Right kidney (tissue), 1 donor: ENCODE measurements at regions not wholly inside any gene's neighbourhood (a gene's known extent, or its start where the extent isn't known, plus 50 kb on each side); places are given as distances from the start of the nearest gene placed in this dataset.
A peak's percentile ranks its signal among the peaks of the same experiment; 100 is the strongest.

Experiments
- DNase-seq: peaks from one replicate; pipeline ENCODE4 v3.0.0-alpha.2; 2016

DNA sequence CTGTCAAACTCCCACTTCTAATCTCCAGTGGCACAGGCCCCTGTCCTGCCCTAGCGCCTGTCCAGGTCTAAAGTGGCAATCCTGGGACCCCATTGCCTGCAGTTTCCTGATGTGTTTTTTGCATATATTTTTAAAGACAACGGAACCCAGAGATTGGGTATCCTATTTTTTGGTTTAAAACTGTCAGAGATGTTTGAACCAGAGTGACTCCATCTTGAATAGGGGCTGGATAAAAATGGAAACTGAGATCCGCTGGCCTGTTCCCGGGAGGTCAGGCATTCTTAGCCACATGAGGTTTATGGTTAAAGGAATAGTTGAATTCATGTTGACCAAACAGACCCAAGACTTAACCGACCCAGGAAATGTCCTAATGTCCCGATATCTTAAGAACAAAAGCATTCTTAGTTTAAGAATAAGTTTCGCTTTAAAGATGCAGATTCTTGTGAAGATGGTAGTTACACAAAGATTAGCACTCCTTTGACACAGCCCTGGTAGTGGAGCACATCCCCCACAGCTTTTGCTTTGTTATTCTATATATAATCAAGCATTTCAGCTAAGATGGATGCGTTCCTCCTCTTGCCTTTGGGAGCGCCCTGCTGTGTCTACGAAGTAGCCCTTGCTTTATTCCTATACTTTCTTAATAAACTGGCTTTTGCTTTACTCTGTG is 332.1 kb downstream of the UQCRFS1 start:
- DNase-seq = no peak

DNA sequence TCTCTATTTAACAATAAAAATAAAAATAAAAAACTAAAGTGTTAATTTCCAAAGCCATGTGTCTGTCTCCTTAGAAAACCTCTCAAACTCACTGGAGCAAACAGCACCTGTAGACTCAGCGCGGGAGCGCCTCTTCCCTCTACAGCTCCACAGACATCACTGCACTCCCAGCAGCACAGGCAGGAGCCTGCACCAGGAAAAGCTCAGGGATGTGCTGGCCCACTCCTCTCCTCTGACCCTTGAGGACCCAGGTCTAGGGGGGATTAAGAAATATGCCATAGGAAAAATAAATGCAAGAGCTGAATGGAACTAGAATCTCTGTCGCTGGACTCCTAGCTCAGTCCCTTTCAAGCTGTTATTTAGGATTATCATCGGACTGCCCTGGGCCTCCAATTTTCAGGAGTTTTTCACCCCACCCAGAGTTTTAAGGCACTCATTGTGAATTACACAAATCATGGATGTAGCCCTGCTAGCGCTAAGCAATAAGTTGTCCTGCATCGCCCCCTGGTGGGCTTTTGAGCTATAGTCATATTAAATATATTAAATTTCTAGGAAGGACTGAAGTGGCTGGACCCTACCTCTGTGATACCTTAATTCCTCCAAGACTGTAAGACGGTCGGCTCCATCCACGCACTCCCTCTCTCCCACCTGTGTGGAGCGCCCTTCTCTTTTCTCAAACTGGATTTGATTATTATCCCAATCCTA is 333.9 kb downstream of the UQCRFS1 start:
- peak; percentile 32 for DNase-seq

DNA sequence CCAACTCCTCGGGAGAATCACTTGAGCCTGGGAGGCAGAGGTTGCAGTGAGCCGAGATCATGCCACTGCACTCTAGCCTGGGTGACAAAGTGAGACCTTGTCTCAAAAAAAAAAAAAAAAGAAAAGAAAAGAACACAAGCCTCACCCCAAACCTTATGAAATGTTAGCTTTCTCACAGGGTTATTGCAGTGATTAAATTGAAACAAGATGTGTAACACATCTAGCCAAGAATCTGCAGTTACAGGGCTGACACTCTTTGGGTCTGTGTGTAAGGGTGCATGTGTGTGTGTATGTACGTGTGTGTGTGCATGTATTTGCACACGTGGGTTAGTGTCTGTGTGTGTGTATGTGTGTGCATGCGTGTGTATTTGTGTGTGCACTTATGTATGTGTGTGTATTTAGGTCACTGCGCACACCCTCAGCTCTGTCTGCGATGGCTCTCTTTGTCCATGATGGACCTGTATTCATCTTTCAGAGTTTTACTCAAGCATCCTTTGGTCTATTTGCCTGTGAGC is 336.3 kb downstream of the UQCRFS1 start:
- no peak for DNase-seq

DNA sequence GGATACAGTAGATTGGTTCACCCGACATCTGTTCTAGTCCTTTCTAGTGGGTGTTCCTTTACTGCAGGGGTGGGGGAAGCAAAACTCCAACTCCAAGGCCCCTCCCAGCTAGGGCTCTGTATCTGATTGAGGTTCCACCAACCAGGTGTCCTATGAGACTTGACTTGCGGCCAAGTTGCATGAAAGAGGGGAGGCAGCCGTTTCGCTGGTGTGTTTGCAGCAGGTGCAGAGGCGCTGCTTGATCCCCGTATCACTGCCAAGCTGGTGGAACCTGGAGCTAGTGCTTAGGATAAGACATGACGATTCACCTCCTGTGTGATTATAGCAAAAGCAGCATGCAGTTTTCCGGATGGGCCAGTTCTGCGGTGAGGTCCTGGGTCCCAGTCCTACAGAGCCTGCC is 338.2 kb downstream of the UQCRFS1 start:
- no peak for DNase-seq

DNA sequence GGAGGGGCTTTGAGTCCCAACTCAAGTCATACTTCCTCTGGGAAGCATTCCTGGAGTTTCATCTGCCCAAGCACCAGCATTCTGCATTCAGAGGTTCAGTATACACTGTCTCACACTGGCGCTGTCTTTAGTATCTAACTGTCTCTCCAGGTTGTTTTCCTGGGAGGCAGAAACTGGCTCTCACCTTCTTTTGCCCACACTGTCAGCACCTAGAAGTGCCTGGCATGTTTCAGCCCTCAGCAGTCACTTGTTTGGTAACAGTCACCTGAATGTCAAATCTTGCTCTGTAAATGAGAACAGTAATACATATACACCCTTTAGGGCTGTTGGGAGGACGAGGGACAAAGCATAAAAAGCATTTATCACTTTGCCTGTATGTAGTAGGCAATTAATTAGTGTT is 339.6 kb downstream of the UQCRFS1 start:
- DNase-seq = no peak

DNA sequence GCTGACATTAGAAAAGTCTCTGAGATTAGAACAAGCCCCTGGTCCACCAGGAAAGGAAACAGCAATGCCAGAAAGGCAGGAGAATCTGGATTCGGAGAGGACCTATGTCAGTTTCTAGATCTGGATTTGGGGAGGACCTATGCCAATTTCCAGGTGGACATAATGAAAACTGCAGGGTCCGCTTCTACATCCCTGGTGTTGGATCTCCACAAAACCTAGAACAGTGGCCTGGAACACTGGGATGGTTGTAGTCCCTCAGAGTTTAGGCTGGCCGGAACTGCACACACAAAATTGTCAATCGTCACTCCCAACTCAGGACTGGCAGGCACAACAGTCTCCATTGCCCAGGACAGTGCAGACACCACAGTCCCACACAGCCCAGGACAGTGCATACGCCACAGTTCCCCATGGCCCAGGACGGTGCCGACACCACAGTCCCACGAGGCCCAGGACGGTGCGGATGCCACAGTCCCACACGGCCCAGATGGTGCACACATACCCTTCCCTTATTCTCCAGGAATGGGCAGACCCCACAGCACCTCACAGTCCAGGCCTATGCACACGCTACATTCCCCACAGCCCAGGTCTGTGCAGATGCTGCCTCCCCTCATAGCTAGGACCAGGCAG is 341.7 kb downstream of the UQCRFS1 start:
- DNase-seq = no peak

DNA sequence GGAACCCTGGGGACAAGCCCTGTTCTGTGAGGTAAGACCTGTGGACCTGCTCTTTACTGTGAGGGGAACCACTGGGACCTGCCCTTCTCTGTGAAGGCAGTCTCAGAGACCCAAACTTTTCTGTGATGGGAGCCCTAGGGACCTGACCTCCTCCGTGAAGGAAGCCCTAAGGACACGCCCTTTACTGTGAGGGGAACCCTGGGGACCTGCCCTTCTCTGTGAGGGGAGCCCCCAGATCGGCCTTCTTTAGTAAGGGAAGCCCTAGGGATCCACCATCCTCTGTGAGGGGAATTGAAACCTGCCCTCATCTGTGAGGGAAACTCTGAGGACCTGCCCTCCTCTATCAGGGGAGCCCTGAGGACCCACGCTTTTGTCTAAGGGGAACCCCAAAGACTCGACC is 343.5 kb downstream of the UQCRFS1 start:
- DNase-seq = no peak

DNA sequence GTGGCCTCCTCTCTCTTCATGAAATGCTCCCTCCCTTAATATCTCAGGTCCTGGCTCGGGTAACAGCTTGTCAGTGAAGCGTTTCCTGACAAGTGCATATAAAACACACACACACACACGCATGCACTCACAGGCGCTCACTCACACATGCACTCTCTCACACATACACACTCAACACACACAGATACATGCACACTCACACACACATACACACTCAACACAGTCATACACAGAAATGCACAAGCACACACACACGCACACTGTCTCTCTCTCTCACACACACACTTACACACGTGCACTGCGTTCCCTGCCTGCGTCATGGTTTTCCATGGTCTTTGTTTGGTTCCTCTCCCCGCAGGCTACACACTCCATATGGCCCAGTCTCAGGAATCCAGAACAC is 344.1 kb downstream of the UQCRFS1 start:
- no peak for DNase-seq

DNA sequence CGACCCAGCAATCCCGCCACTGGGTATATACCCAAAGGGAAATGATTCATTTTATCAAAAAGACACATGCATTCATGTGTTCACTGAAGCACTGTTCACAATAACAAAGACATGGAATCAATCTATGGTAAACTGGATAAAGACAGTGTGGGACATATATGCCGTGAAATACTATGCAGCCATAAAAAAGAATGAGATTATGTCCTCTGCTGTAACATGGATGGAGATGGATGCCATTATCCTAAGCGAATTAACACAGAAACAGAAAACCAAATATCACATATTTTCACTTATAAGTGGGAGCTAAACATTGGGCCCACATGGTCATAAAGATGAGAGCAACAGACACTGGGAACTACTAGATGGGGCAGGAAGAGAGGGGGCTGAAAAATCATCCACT is 345.0 kb downstream of the UQCRFS1 start:
- no peak for DNase-seq

DNA sequence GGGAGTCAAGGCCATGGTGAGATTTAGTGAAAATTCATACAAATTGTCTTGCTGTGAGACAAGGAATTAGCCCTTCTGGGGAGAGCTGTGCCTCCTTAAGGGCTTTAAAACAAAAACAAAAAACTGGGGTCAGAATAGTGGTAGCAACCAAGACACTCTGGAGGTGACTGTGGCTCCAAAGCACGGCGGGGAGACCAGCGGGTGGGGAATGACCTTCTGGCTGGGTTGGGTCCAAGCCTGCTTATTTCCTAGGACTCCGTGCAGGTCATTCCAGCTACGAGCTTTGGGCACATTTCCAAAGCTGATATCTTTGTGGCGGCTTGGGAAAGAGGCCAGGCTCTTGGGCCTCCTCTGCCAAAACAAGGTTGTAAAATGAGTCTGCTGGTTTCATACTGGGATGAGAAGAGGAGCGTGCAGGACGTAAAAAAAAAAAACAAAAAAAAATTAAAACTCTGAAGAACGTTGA is 348.3 kb downstream of the UQCRFS1 start:
- no peak for DNase-seq

DNA sequence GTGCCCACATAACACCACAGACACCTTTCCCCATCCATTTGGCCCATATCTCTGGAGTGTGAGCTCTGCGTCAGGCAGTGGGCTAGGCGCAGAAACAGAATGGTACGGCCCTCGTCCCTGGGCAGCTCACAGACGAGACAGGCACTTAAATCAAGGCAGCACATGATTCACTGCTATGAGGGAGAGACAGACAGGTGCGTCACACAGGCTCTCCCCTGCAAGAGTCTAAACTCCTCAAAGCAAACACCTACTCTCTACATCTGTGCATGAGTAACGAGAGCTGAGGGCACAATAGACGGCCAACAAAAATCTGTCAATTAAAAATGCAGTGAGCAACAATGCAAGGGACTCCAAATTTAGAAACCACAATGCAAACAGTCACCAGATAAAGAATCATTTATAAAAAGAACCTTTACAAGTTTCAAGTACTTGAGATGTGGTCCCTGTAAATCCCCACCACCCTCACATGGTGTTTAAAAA is 348.9 kb downstream of the UQCRFS1 start:
- no peak for DNase-seq

DNA sequence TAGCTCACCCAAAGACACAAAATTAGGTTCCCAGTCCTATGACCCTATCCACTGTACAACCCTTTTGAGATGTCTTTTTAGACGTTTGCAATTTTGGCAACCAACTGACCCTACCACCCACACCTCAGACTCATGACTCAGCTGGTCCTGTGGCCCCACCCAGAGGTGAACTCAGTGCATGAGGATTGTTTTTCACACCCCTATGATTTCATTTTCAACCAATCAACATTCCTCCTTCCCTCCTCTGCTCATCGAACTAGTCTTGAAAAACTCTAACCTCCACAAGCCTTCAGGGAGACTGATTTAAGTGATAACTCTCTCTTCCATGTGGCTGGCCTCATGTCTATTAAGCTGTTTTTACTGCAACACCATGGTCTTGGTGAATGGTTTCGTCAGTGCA is 350.7 kb downstream of the UQCRFS1 start:
- DNase-seq = no peak

DNA sequence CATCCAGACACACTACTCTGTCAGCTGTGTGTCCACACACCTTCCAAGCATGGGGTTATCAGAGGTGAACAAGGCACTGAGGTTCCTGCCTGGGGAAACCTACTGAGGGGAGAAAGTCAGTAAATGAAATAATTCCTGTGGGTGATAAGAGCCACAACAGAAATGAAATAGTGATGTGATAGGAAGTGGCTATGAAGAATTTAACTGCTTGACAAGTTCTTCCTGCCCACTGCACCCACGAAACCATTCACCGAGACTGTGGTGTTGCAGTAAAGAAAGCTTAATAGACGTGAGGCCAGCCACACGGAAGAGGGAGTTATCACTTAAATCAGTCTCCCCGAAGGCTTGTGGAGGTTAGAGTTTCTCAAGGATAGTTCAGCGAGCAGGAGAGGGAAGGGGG is 353.1 kb downstream of the UQCRFS1 start:
- no peak for DNase-seq

DNA sequence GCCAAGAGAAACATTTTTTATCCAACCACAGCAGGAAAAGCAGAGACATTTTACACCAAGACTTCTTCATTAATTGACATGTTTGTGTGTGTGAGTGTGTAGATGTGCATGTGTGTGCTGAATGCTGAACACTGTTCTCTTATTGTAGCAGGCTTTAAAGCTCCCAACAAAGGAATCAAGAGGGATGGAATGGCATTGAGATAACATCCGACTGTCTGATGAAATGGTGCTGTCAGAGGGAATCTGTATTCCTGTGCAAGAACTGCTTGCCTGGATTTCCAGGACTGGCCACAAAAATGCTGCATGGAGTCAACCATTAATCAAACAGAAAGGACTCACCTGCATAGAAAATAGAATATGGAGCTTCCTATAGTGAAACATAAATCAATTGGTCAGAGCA is 354.0 kb downstream of the UQCRFS1 start:
- DNase-seq = no peak

DNA sequence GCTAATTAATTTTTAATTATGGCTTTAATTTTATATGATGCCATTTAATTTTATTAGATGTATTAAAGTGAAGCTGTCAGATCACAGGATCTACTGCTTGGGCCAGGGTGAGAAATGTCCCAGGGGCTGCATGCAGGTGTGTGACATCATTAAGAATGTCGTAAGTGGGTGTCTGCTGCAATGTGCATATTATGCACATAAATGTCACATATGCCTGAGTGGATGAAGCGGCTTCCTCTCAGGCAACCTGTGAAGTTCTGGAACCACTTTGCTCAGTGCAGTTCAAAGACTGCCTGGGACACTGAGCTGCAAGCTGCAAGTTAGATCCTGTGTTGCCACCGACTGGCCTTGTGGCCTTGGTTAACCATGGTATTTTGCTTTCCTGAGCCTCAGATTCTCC is 355.0 kb downstream of the UQCRFS1 start:
- DNase-seq = no peak

DNA sequence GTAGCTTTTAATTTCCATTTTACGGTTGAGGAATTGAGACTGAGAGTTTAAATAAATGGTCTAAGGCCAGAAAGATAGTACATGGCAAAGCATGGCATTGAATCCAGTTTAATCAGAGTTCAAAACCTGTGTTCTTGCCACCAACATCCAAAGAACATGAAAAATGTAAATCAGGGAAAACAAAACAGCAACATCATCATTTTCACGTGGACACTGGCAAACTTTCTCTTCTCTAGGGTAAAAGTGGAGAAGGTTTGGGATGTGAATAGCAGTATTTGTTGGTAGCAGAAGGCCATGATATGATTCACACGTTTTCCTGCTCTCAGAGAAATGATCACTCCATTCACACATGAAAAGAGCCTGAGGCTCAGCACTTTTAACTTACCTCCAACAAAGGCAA is 357.7 kb downstream of the UQCRFS1 start:
- DNase-seq = no peak

DNA sequence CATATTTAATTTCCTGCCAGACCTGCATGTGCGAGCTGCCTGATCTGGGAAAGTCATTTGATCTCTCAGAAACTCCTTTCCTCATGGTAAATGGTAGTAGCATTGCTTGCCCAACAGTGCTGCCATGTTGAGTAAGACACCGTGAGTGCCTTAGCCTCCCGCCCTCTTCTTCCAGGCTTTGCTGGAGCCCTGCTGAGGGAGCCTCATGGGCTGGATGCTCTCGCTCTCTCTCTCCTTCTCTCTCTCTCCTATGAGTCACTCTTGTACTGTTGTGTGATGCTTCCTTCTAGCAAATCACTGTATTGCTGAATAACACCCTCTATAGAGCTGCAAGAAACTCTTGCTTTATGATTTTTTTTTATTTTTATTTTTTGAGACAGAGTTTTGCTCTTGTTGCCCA is 365.5 kb downstream of the UQCRFS1 start:
- DNase-seq = no peak

DNA sequence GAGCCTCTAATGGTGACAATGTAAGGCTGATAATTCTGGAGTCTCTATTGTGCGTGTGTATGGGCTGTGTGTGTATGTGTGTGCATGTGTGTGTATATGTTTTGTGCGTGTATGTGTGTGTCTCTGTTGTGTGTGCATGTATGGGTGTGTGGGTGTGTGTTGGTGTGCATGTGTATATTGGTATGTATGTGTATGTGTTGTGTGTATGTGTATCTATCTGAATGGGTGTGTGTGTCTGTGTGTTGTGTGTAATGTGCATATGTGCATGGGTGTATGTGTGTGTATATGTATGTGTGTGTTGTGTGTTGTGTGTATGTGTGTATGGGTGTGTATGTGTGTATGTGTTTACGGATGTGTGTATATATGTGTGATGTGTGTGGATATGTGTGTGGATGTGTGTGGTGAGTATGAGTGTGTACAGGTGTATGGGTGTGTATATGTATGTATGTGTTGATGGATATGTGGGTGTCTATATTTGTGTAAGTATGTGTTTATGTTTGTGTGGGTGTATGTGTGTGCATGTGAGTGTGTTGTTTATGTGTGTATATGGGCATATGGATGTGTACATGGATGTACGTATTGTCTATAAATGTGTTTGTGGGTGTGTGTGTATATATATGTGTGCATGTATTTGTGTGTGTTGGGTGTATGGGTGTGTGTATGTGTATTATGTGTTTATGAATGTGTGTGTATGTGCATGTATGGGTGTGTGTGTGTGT is 366.7 kb downstream of the UQCRFS1 start:
- no peak for DNase-seq

DNA sequence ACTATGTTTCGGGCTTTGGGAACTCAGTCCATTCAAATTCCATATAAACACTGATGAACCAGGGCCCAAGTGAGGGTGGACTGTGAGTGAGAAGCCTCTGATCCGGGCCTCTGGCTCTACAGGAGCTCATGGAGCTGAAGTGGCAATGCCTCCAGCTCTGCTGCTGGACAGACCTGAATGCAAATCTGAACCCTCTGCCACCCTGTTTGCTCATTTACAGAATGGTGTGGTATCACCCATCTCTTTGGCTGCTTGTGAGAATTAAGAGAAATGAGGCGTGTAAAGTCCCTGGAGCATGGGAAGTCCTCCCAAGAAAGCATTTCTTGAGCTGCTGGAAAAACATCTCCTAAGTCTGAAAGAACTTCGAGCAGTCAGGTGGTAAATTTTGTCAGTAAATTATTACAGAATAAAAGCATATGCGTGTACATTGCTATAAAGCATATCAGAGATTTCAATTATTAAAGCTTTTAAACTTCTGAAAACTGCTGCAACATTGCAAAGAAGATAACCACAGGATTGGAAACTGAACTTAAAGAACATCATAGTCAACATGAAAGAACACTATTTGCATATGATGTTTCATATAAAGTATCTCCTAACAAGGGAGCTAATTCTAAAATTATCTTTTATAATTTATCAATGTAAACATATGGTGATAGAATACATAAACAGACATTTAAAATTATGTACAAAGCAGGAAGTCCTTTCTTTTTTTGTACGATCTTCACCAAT is 369.0 kb downstream of the UQCRFS1 start:
- no peak for DNase-seq

DNA sequence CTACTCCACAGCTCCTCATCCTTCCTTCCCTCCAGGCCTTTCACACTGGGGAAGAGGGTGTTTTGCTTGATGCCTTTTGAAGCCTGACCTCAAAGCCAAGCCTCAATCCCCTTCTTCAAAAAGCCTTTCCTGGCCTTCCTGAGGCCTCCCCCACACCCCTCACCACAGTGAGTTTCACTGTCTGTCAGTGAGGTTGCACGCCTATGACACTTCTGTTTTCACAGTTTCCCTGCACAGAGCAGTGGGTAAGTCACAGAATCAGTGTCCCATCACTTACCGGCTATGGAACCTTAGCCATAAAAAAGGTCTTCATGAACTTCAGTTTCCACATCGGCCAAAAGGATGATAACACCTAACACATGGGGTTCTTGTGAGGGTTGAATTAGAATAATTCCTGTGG is 371.4 kb downstream of the UQCRFS1 start:
- DNase-seq = no peak

DNA sequence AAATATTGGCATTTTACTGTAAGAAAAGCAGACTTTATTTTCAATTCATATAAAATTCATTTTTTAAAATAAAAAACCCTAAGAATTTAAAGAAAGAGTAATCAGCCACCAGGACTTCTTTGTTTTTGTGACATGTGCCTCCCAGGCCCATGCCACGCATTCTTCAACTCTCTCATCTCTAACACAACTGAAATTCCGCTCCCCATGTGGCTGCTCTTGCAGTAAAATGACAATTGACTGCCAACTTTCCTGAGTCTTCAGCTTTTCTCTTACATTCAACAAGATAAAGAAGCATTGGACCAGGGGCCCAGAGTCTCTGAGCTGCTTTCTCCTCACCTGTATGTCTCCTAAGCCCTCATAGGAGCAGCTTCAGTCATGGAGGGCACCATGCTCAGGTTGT is 372.1 kb downstream of the UQCRFS1 start:
- DNase-seq = no peak

DNA sequence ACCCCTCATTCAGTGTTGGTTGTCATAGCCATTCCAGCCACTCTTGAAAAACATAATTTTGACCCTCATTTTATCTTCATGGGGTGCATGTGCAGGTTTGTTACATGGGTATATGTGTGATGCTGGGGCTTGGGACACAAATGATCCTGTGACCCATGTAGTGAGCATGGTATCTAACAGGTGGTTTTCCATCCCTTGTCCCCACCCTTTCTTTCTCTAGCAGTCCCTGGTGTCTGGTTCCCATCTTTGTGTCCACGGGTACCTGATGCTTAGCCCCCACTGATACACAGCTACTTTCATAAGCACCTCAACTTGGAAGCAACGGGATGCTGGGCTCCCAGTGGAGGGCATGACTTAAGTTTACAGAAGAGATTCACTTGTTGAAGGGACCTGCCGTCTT is 373.5 kb downstream of the UQCRFS1 start:
- no peak for DNase-seq
